ENCODE measurements at regions not wholly inside any gene's neighbourhood (a gene's known extent, or its start where the extent isn't known, plus 50 kb on each side); places are given as distances from the start of the nearest gene placed in this dataset.

DNA sequence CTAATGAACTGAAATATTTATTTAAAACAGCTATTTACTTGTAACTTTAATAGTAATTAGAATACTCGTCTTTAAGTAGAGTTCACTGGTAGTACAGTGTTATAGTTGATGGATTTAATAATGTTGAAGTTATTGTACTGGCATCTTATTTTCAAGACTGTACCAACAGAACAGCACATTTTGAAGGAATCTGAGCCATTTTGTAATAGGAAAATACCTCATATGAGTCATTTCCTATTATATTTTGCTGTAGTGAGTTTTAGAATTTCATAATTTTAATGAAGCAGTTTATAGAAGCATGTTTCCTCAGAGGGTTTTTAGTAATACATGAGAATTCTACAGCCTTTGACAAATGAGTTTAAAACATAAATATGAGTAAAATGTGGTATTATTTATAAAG is 258.3 kb downstream of the OLFM3 start:
- Histone ChIP-seq H3K36me3 (ENCODE audit: control insufficient read depth in 2 of 4, insufficient read depth in 4 of 4, low read length in 3 of 4) (no peaks in the 10 kb centered on the region), H3K9me3 (ENCODE audit: insufficient read depth in 2 of 2, low read depth in 1 of 2, low read length in 1 of 2) (no peaks in the 10 kb centered on the region), H4K8ac (ENCODE audit: extremely low read depth, insufficient read depth, low read length) (no peak overlapping the region), H4K91ac (replicated peaks; ENCODE audit: insufficient read length, low read length) (no peak overlapping the region), H2BK120ac (replicated peaks; ENCODE audit: low read depth, low read length) (no peak overlapping the region), H2AFZ (ENCODE audit: low read length) (no peak overlapping the region), H3K27me3 (replicated peaks in 1 of 4; ENCODE audit: control insufficient read depth in 3 of 4, extremely low read depth in 1 of 4, insufficient read depth in 3 of 4, low read length in 3 of 4) (no peaks in the 10 kb centered on the region), H2BK5ac (ENCODE audit: low read depth, low read length) (no peak overlapping the region), H3K23ac (ENCODE audit: insufficient read length) (no peak overlapping the region), H4K5ac (ENCODE audit: insufficient read length, low read depth, low read length) (no peak overlapping the region), H3K79me2 (ENCODE audit: control insufficient read depth in 1 of 2, insufficient read depth in 2 of 2, low read length in 2 of 2) (no peaks in the 10 kb centered on the region), H2BK15ac (ENCODE audit: low read length) (no peak overlapping the region), H3K27ac (ENCODE audit: low read depth, low read length) (no peak overlapping the region), H3K79me1 (ENCODE audit: low read depth, low read length) (no peaks in the 10 kb centered on the region), H2AK5ac (ENCODE audit: low read depth, low read length) (no peak overlapping the region), H3K4me3 (ENCODE audit: extremely low read depth in 1 of 4, insufficient read depth in 2 of 4, low read depth in 3 of 4, low read length in 4 of 4) (no peak overlapping the region), H3K14ac (ENCODE audit: insufficient read length) (no peak overlapping the region), H3K4me2 (ENCODE audit: insufficient read depth in 1 of 2, low read depth in 2 of 2, low read length in 2 of 2) (no peak overlapping the region), H2BK12ac (ENCODE audit: low read depth, low read length) (no peak overlapping the region), H4K20me1 (replicated peaks in 1 of 2; ENCODE audit: control insufficient read depth in 1 of 2, insufficient read depth in 2 of 2, low read length in 2 of 2) (no peaks in the 10 kb centered on the region), H3K9ac (replicated peaks in 1 of 4; ENCODE audit: extremely low read depth in 1 of 4, low read depth in 3 of 4, low read length in 3 of 4) (no peak overlapping the region), H3K23me2 (ENCODE audit: low read depth, low read length) (no peaks in the 10 kb centered on the region), H3K4ac (replicated peaks; ENCODE audit: insufficient read length, low read depth, low read length) (no peak overlapping the region), H2BK20ac (ENCODE audit: low read length) (no peak overlapping the region), H3K56ac (replicated peaks; ENCODE audit: insufficient read length, low read depth, low read length) (no peak overlapping the region), H3K18ac (ENCODE audit: extremely low read depth, low read length) (no peak overlapping the region), H3K4me1 (replicated peaks in 1 of 4; ENCODE audit: control insufficient read depth in 3 of 4, insufficient read depth in 4 of 4, low read length in 3 of 4) (peaks cover 0 to 6% (median 1%) of the 10 kb centered on the region in 4 experiments; a peak in 2 of 7 replicates)
- CTCF ChIA-PET (ENCODE audit: partially characterized antibody) = no interaction called here
- 100% methylated on average over 1 of the region's 1 CpG; no CpG with 5 or more reads in 1 of the 2 experiments for WGBS, 2 experiments (ENCODE audit: extremely low coverage in 1 of 2, insufficient coverage in 1 of 2, insufficient read length in 1 of 2, insufficient replicate concordance in 2 of 2, low coverage in 1 of 2, low lambda C conversion rate in 2 of 2, missing lambda C conversion rate in 1 of 2)
- DNase-seq (ENCODE audit: low read depth in 1 of 2, low spot score in 2 of 2) (no peak), FAIRE-seq (no peak)
- TF ChIP-seq NANOG (IDR thresholded peaks at IDR 0.05; ENCODE audit: insufficient read depth, low read depth, low read length, poor library complexity, severe bottlenecking) (no peak), SP2 (IDR thresholded peaks at IDR 0.05; ENCODE audit: low read length) (no peak), TCF12 (IDR thresholded peaks at IDR 0.05; ENCODE audit: low read depth, low read length) (no peak), RXRA (IDR thresholded peaks at IDR 0.05; ENCODE audit: insufficient read depth, low read depth, low read length) (no peak), KDM4A (IDR thresholded peaks at IDR 0.05; ENCODE audit: low read depth, low read length, severe bottlenecking) (no peak), CBX5 (IDR thresholded peaks at IDR 0.05; ENCODE audit: low read depth, low read length) (no peak)
- POLR2A ChIA-PET (ENCODE audit: partially characterized antibody) = no interaction called here
